ENCODE measurements at regions not wholly inside any gene's neighbourhood (a gene's known extent, or its start where the extent isn't known, plus 50 kb on each side); places are given as distances from the start of the nearest gene placed in this dataset.

DNA sequence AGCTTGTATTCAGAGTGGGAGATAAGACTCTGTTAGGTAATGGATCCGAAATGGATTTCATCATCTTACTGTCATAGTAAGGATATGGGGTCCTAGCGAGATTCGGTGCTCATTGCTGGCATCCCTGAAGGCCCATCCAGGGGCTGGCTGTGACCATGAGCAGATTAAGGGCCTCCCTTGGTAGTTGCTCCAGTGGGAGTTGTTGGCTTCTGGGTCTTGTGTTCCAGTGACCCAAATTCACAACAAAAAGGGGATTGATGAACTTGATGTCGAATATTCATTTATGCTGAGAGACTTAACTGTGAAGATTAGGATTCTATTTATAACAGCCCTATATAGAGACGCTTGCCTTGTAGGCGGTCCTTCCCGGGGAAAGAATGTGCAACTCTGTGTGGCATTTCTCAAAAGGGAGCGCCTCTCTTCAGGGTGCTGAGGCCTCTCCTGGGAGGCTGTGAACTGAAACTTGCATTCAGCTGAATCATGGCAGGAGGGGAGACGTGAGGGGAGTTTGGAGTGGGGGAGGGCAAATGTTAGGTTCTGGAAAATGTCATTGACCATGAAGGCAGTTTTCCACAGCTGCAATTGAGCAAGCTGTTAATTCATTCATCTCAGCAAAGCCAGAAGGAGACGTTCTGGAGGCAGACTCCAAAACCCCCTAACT lies 233.1 kb upstream of the FZD8 start:
- TF ChIP-seq SUZ12 (IDR thresholded peaks at IDR 0.05; ENCODE audit: extremely low read depth, insufficient read depth, insufficient read length) (no peak), YY1 (IDR thresholded peaks at IDR 0.05; ENCODE audit: insufficient read depth, insufficient read length) (no peak), ZNF274 (IDR thresholded peaks at IDR 0.05; ENCODE audit: low read depth, low read length) (no peak)

Data from NT2/D1 (cell line).